ENCODE measurements at regions not wholly inside any gene's neighbourhood (a gene's known extent, or its start where the extent isn't known, plus 50 kb on each side); places are given as distances from the start of the nearest gene placed in this dataset.

DNA sequence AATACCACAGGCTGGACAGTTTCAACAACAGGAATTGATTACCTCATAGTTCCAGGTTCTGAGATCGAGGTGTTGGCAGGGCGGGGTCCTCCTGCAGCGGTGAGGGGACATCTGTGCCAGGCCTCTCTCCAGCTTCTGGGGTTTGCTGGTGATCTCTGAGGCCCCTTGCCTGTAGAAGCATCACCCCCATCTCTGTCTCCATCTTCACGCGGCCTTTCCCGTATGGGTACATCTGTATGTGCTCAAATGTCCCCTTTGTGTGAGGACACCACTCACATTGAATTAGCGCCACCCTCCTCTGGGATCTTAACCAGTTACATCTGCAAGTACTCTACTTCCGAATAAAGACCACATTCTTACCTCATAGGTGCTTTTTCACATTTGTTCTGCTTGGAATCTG is 1029.9 kb downstream of the BRD1 start:
- H3K27ac ChIP-seq (replicated peaks) = no peak overlapping the region
- H3K27me3 ChIP-seq (ENCODE audit: insufficient read depth, poor library complexity, severe bottlenecking) = no peaks in the 10 kb centered on the region
- no peak overlapping the region for H3K4me3 ChIP-seq (replicated peaks; ENCODE audit: insufficient read depth, low read length)
- TF ChIP-seq GABPA (IDR thresholded peaks at IDR 0.05; ENCODE audit: low read depth) (no peak), POLR2AphosphoS5 (IDR thresholded peaks at IDR 0.05; ENCODE audit: low read depth) (no peak), CTCF (IDR thresholded peaks at IDR 0.05; ENCODE audit: insufficient read depth, low read length) (no peak), SPI1 (IDR thresholded peaks at IDR 0.05; ENCODE audit: borderline replicate concordance, low read depth) (no peak)
- TF ChIP-seq, protein P1, sequence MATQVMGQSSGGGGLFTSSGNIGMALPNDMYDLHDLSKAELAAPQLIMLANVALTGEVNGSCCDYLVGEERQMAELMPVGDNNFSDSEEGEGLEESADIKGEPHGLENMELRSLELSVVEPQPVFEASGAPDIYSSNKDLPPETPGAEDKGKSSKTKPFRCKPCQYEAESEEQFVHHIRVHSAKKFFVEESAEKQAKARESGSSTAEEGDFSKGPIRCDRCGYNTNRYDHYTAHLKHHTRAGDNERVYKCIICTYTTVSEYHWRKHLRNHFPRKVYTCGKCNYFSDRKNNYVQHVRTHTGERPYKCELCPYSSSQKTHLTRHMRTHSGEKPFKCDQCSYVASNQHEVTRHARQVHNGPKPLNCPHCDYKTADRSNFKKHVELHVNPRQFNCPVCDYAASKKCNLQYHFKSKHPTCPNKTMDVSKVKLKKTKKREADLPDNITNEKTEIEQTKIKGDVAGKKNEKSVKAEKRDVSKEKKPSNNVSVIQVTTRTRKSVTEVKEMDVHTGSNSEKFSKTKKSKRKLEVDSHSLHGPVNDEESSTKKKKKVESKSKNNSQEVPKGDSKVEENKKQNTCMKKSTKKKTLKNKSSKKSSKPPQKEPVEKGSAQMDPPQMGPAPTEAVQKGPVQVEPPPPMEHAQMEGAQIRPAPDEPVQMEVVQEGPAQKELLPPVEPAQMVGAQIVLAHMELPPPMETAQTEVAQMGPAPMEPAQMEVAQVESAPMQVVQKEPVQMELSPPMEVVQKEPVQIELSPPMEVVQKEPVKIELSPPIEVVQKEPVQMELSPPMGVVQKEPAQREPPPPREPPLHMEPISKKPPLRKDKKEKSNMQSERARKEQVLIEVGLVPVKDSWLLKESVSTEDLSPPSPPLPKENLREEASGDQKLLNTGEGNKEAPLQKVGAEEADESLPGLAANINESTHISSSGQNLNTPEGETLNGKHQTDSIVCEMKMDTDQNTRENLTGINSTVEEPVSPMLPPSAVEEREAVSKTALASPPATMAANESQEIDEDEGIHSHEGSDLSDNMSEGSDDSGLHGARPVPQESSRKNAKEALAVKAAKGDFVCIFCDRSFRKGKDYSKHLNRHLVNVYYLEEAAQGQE (IDR thresholded peaks at IDR 0.05; ENCODE audit: insufficient replicate concordance, low read depth) = no peak
- no peak for DNase-seq (ENCODE audit: low read depth in 1 of 2, low spot score in 1 of 2)

DNA sequence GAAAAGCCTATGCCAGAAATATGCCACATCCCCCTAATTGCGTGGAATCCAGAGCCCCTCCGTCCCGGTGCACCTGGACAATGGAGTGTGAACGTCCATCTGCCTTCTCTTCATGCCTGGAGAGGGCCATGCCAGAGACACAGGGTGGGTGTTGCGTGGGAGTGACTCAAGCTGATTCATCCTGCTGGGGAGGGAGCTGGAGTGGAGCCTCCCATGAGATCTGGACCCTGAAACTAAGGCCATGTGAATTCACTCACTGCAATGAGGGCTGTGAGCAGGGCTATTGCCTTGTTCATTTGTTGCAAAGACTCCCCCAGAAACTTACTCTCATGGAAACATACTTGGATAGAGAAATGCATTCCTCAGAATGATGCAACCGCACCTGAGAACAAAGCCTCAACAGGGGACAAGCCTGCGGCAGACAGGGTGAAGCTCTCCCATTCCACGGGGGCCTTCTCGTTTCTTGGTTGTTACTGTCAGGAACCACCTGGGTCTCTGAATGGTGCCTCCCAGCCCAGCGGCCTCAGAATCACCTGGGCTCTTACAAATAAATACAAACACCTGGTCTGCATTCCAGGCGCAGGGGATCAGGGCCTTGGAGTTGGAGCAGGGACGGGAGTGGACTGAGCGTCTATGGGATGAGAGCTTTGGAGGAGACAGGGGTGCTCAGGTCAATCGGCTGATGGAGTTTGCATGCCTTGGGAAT is 1031.2 kb downstream of the BRD1 start:
- DNase-seq (ENCODE audit: low read depth in 1 of 2, low spot score in 1 of 2) = no peak
- TF ChIP-seq, protein P1 (IDR thresholded peaks at IDR 0.05; ENCODE audit: insufficient replicate concordance, low read depth) = no peak
- no peak for TF ChIP-seq GABPA (IDR thresholded peaks at IDR 0.05; ENCODE audit: low read depth)
- TF ChIP-seq POLR2AphosphoS5 (IDR thresholded peaks at IDR 0.05; ENCODE audit: low read depth) = no peak
- TF ChIP-seq CTCF (IDR thresholded peaks at IDR 0.05; ENCODE audit: insufficient read depth, low read length) = no peak
- TF ChIP-seq SPI1 (IDR thresholded peaks at IDR 0.05; ENCODE audit: borderline replicate concordance, low read depth) = no peak
- H3K4me3 ChIP-seq (replicated peaks; ENCODE audit: insufficient read depth, low read length) = no peak overlapping the region
- H3K27ac ChIP-seq (replicated peaks) = no peak overlapping the region
- H3K27me3 ChIP-seq (ENCODE audit: insufficient read depth, poor library complexity, severe bottlenecking) = no peaks in the 10 kb centered on the region

DNA sequence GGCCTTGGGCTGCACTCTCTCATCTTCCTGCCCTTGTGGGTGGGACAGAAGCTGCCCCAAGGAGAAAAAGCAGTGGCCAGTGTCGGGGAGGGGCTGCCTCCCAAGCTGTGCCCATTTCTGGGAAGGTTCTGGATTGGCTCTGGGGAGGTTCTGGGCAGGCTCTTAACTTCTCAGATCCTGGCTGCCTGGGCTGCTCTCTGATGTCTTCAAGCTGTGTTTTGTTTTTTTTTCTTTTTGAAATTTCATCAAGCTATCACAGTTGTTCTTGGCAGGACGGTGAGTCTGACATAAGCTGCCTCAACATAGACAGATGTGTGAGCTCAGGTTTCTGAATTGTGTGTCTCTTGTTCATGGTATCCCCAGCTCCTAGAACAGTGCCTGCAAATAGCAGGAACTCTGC is 1032.0 kb downstream of the BRD1 start:
- TF ChIP-seq CTCF (IDR thresholded peaks at IDR 0.05; ENCODE audit: insufficient read depth, low read length) (no peak), GABPA (IDR thresholded peaks at IDR 0.05; ENCODE audit: low read depth) (no peak), SPI1 (IDR thresholded peaks at IDR 0.05; ENCODE audit: borderline replicate concordance, low read depth) (no peak), POLR2AphosphoS5 (IDR thresholded peaks at IDR 0.05; ENCODE audit: low read depth) (no peak)
- TF ChIP-seq, protein P1 (IDR thresholded peaks at IDR 0.05; ENCODE audit: insufficient replicate concordance, low read depth) = no peak
- H3K27me3 ChIP-seq (ENCODE audit: insufficient read depth, poor library complexity, severe bottlenecking) = no peaks in the 10 kb centered on the region
- DNase-seq (ENCODE audit: low read depth in 1 of 2, low spot score in 1 of 2) = no peak
- no peak overlapping the region for H3K4me3 ChIP-seq (replicated peaks; ENCODE audit: insufficient read depth, low read length)
- H3K27ac ChIP-seq (replicated peaks) = no peak overlapping the region

Measured in HL-60 (cell line).